WTC11 (cell line): ENCODE measurements at regions not wholly inside any gene's neighbourhood (a gene's known extent, or its start where the extent isn't known, plus 50 kb on each side); places are given as distances from the start of the nearest gene placed in this dataset.

Experiments used
- ATAC-seq: fragments of 200-7000 bp; cut with Tn5 transposase; 2 replicates; pipeline ENCODE4 v1.10.0; 2021; ENCODE audit warnings: mild to moderate bottlenecking, moderate library complexity
- CTCF ChIA-PET: fragments of 300-600 bp; sonication (Branson Sonifier 250); formaldehyde crosslinking; loops from one replicate; lab custom pipeline; 2021; ENCODE audit warnings: antibody characterized with exemption; lab: Charles Lee
- POLR2A ChIA-PET: fragments of 350-600 bp; sonication (Branson Sonifier 250); formaldehyde crosslinking; loops from one replicate; lab custom pipeline; 2021; ENCODE audit warnings: antibody characterized with exemption; lab: Charles Lee
- DNase-seq: peaks from one replicate; pipeline ENCODE4 v3.0.0; 2021; ENCODE audit warnings: low spot score
- H3K27ac Mint-ChIP-seq: 2 replicates; pipeline ENCODE4 v1.8.0; 2021; ENCODE audit warnings: mixed read lengths
- H3K27me3 Mint-ChIP-seq: 2 replicates; pipeline ENCODE4 v1.8.0; 2021; ENCODE audit warnings: low read depth, mild to moderate bottlenecking, moderate library complexity, mixed read lengths
- H3K36me3 Mint-ChIP-seq: 2 replicates; pipeline ENCODE4 v1.8.0; 2021; ENCODE audit warnings: mixed read lengths
- H3K4me1 Mint-ChIP-seq: 2 replicates; pipeline ENCODE4 v1.8.0; 2022; ENCODE audit warnings: mixed read lengths
- H3K4me3 Mint-ChIP-seq: 2 replicates; pipeline ENCODE4 v1.8.0; 2021; ENCODE audit warnings: mild to moderate bottlenecking, moderate library complexity, mixed read lengths
- H3K9me3 Mint-ChIP-seq: 2 replicates; pipeline ENCODE4 v1.8.0; 2021; ENCODE audit warnings: mixed read lengths
- CREM ChIP-seq: sonication (generic); formaldehyde crosslinking; IDR thresholded peaks from 2 replicates; pipeline ENCODE4 v1.8.1; 2022; ENCODE audit warnings: mild to moderate bottlenecking, missing genetic modification reagents, moderate library complexity
- ESRRA ChIP-seq: sonication (generic); formaldehyde crosslinking; IDR thresholded peaks from 2 replicates; pipeline ENCODE4 v1.8.1; 2022; ENCODE audit warnings: mild to moderate bottlenecking, missing genetic modification reagents, borderline replicate concordance
- ETV6 ChIP-seq: sonication (generic); formaldehyde crosslinking; IDR thresholded peaks from 2 replicates; pipeline ENCODE4 v1.8.1; 2022; ENCODE audit warnings: mild to moderate bottlenecking, missing genetic modification reagents
- FOXJ3 ChIP-seq: sonication (generic); formaldehyde crosslinking; IDR thresholded peaks from 2 replicates; pipeline ENCODE4 v1.9.0; 2021; ENCODE audit warnings: missing genetic modification reagents, mild to moderate bottlenecking, borderline replicate concordance
- JAZF1 ChIP-seq: fragments of 250-450 bp; sonication (Bioruptor Pico); IDR thresholded peaks from 2 replicates; pipeline ENCODE4 v1.9.0; 2021; ENCODE audit warnings: moderate library complexity, mild to moderate bottlenecking, inconsistent platforms
- JUN ChIP-seq: sonication (generic); formaldehyde crosslinking; IDR thresholded peaks from 2 replicates; pipeline ENCODE4 v1.8.0; 2023; ENCODE audit warnings: mild to moderate bottlenecking, missing genetic modification reagents
- KAT7 ChIP-seq: sonication (generic); formaldehyde crosslinking; IDR thresholded peaks from 2 replicates; pipeline ENCODE4 v1.8.1; 2023; ENCODE audit warnings: missing genetic modification reagents, mild to moderate bottlenecking, borderline replicate concordance
- NR1H2 ChIP-seq: sonication (generic); formaldehyde crosslinking; IDR thresholded peaks from 2 replicates; pipeline ENCODE4 v1.9.0; 2021; ENCODE audit warnings: mild to moderate bottlenecking, moderate library complexity, missing genetic modification reagents
- NR3C1 ChIP-seq: sonication (generic); formaldehyde crosslinking; conservative IDR thresholded peaks from 2 replicates; pipeline ENCODE4 v1.8.1; 2023; ENCODE audit warnings: low read depth, mild to moderate bottlenecking, missing genetic modification reagents
- OVOL2 ChIP-seq: fragments of 250-450 bp; sonication (Bioruptor Pico); IDR thresholded peaks from 2 replicates; pipeline ENCODE4 v1.9.0; 2021; ENCODE audit warnings: mild to moderate bottlenecking, borderline replicate concordance
- RORB ChIP-seq: fragments of 250-450 bp; sonication (Bioruptor Pico); IDR thresholded peaks from 2 replicates; pipeline ENCODE4 v1.9.0; 2021; ENCODE audit warnings: mild to moderate bottlenecking
- SMAD3 ChIP-seq: sonication (generic); formaldehyde crosslinking; IDR thresholded peaks from 2 replicates; pipeline ENCODE4 v1.8.0; 2022; ENCODE audit warnings: missing genetic modification reagents, mild to moderate bottlenecking, borderline replicate concordance
- SMAD4 ChIP-seq: sonication (generic); formaldehyde crosslinking; IDR thresholded peaks from 2 replicates; pipeline ENCODE4 v1.8.0; 2022; ENCODE audit warnings: mild to moderate bottlenecking, missing genetic modification reagents
- ZBTB21 ChIP-seq: sonication (generic); formaldehyde crosslinking; IDR thresholded peaks from 2 replicates; pipeline ENCODE4 v1.8.1; 2023; ENCODE audit warnings: mild to moderate bottlenecking, missing genetic modification reagents, borderline replicate concordance
- ZNF121 ChIP-seq: sonication (generic); formaldehyde crosslinking; IDR thresholded peaks from 2 replicates; pipeline ENCODE4 v1.8.0; 2023; ENCODE audit warnings: missing genetic modification reagents
- ZNF219 ChIP-seq: sonication (generic); formaldehyde crosslinking; IDR thresholded peaks from 2 replicates; pipeline ENCODE4 v1.8.0; 2023; ENCODE audit warnings: missing genetic modification reagents, mild to moderate bottlenecking, borderline replicate concordance
- ZNF263 ChIP-seq: sonication (generic); formaldehyde crosslinking; IDR thresholded peaks from 2 replicates; pipeline ENCODE4 v1.8.1; 2022; ENCODE audit warnings: low read depth, mild to moderate bottlenecking, moderate library complexity, missing genetic modification reagents
- ZNF396 ChIP-seq: fragments of 250-450 bp; sonication (Bioruptor Pico); IDR thresholded peaks from 2 replicates; pipeline ENCODE4 v1.8.0; 2021; ENCODE audit warnings: mild to moderate bottlenecking, moderate library complexity, borderline replicate concordance
- TF ChIP-seq, protein P1 (sequence below): sonication (generic); formaldehyde crosslinking; conservative IDR thresholded peaks from 2 replicates; pipeline ENCODE4 v1.8.1; 2022; ENCODE audit warnings: mild to moderate bottlenecking, missing genetic modification reagents
- TF ChIP-seq, protein P2 (sequence below): fragments of 250-450 bp; sonication (Bioruptor Pico); IDR thresholded peaks from 2 replicates; pipeline ENCODE4 v1.9.0; 2021; ENCODE audit warnings: moderate library complexity, mild to moderate bottlenecking, inconsistent platforms, borderline replicate concordance
- TF ChIP-seq, protein P3 (sequence below): fragments of 250-450 bp; sonication (Bioruptor Pico); IDR thresholded peaks from 2 replicates; pipeline ENCODE4 v1.9.0; 2021; ENCODE audit warnings: mild to moderate bottlenecking
- TF ChIP-seq, protein P4 (sequence below): fragments of 250-450 bp; sonication (Bioruptor Pico); IDR thresholded peaks from 2 replicates; pipeline ENCODE4 v1.8.0; 2021; ENCODE audit warnings: mild to moderate bottlenecking
- TF ChIP-seq, protein P5 (sequence below): fragments of 250-450 bp; sonication (Bioruptor Pico); IDR thresholded peaks from 2 replicates; pipeline ENCODE4 v1.9.0; 2021; ENCODE audit warnings: mild to moderate bottlenecking
- TF ChIP-seq, protein P6 (sequence below): sonication (generic); formaldehyde crosslinking; IDR thresholded peaks from 2 replicates; pipeline ENCODE4 v1.8.0; 2023; ENCODE audit warnings: missing genetic modification reagents
- TF ChIP-seq, protein P7 (sequence below): sonication (generic); formaldehyde crosslinking; IDR thresholded peaks from 2 replicates; pipeline ENCODE4 v1.8.0; 2023; ENCODE audit warnings: missing genetic modification reagents, mild to moderate bottlenecking, borderline replicate concordance
- TF ChIP-seq, protein P8 (sequence below): fragments of 250-450 bp; sonication (Bioruptor Pico); IDR thresholded peaks from 2 replicates; pipeline ENCODE4 v2.1.2; 2022; ENCODE audit warnings: mild to moderate bottlenecking, moderate library complexity

DNA sequence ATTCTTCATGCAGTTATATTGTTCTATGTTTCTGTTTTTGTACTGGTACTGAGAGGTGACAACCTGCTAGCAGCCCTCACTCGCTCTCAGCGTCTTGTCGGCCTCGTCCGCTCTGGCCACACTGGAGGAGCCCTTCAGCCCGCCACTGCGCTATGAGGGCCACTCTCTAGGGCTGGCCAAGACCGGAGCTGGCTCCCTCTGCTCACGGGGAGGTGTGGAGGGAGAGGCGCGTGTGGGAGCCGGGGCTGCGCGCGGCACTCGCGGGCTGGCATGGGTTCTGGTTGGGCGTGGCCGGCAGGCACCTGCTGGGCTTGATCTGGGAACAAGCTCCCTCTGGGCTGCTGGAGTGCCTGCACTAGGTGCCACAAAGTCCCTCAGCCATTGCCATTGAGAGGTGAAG lies 1323.8 kb upstream of the EYS start (continued):
- TF ChIP-seq, protein P1, sequence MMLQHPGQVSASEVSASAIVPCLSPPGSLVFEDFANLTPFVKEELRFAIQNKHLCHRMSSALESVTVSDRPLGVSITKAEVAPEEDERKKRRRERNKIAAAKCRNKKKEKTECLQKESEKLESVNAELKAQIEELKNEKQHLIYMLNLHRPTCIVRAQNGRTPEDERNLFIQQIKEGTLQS (CRISPR knock-in tag): no peak
- no peak for TF ChIP-seq ZNF121 (CRISPR knock-in tag)
- no peak for TF ChIP-seq ZBTB21 (CRISPR knock-in tag)
- TF ChIP-seq, protein P2, sequence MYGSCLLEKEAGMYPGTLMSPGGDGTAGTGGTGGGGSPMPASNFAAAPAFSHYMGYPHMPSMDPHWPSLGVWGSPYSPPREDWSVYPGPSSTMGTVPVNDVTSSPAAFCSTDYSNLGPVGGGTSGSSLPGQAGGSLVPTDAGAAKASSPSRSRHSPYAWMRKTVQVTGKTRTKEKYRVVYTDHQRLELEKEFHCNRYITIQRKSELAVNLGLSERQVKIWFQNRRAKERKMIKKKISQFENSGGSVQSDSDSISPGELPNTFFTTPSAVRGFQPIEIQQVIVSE (CRISPR knock-in tag): no peak
- TF ChIP-seq JAZF1: no peak
- no peak for TF ChIP-seq ETV6
- TF ChIP-seq FOXJ3 (CRISPR knock-in tag): no peak
- TF ChIP-seq NR1H2 (CRISPR knock-in tag): no peak
- TF ChIP-seq, protein P3, sequence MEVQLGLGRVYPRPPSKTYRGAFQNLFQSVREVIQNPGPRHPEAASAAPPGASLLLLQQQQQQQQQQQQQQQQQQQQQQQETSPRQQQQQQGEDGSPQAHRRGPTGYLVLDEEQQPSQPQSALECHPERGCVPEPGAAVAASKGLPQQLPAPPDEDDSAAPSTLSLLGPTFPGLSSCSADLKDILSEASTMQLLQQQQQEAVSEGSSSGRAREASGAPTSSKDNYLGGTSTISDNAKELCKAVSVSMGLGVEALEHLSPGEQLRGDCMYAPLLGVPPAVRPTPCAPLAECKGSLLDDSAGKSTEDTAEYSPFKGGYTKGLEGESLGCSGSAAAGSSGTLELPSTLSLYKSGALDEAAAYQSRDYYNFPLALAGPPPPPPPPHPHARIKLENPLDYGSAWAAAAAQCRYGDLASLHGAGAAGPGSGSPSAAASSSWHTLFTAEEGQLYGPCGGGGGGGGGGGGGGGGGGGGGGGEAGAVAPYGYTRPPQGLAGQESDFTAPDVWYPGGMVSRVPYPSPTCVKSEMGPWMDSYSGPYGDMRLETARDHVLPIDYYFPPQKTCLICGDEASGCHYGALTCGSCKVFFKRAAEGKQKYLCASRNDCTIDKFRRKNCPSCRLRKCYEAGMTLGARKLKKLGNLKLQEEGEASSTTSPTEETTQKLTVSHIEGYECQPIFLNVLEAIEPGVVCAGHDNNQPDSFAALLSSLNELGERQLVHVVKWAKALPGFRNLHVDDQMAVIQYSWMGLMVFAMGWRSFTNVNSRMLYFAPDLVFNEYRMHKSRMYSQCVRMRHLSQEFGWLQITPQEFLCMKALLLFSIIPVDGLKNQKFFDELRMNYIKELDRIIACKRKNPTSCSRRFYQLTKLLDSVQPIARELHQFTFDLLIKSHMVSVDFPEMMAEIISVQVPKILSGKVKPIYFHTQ (CRISPR knock-in tag): no peak
- no peak for TF ChIP-seq ESRRA
- no peak for TF ChIP-seq KAT7 (CRISPR knock-in tag)
- TF ChIP-seq SMAD3 (CRISPR knock-in tag): no peak
- TF ChIP-seq, all 79 proteins: peak for 0

DNA sequence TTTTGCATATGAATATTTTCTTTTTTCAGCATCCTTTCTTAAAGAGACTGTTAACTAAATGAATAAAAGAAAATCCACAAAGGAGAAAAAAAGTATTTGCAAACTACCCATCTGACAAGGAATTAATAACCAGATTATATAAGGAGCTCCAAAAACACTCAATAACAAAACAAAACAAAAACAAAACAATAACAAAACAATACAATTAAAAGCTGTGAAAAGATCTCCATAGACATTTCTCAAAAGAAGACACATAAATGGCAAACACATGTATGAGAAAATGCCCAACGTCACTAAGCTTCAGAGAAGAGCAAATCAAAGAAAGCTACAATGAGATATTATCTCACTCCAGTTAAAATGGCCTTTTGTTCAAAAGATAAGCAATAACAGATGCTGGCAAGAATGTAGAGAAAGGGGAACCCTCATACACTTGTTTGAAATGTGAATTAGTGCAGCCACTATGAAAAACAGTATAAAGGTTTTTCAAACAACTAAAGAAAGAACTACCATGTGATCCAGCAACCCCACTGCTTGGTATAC lies 1310.0 kb upstream of the EYS start:
- H3K27me3 Mint-ChIP-seq: peaks cover 12% of the 10 kb centered on the region
- CTCF ChIA-PET: no interaction called here
- no peak for ATAC-seq
- peaks cover 36% of the 10 kb centered on the region for H3K9me3 Mint-ChIP-seq
- H3K4me3 Mint-ChIP-seq: no peak overlapping the region
- TF ChIP-seq OVOL2 (no peak), ZNF263 (CRISPR knock-in tag) (no peak), NR3C1 (no peak), SMAD4 (CRISPR knock-in tag) (no peak), CREM (CRISPR knock-in tag) (no peak), ZNF396 (CRISPR knock-in tag) (no peak), NR1H2 (CRISPR knock-in tag) (no peak), JUN (no peak), ZNF219 (CRISPR knock-in tag) (no peak), RORB (CRISPR knock-in tag) (no peak)
- TF ChIP-seq, protein P4, sequence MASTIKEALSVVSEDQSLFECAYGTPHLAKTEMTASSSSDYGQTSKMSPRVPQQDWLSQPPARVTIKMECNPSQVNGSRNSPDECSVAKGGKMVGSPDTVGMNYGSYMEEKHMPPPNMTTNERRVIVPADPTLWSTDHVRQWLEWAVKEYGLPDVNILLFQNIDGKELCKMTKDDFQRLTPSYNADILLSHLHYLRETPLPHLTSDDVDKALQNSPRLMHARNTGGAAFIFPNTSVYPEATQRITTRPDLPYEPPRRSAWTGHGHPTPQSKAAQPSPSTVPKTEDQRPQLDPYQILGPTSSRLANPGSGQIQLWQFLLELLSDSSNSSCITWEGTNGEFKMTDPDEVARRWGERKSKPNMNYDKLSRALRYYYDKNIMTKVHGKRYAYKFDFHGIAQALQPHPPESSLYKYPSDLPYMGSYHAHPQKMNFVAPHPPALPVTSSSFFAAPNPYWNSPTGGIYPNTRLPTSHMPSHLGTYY (CRISPR knock-in tag): no peak
- TF ChIP-seq, protein P5, sequence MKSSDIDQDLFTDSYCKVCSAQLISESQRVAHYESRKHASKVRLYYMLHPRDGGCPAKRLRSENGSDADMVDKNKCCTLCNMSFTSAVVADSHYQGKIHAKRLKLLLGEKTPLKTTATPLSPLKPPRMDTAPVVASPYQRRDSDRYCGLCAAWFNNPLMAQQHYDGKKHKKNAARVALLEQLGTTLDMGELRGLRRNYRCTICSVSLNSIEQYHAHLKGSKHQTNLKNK: no peak
- TF ChIP-seq, protein P6, sequence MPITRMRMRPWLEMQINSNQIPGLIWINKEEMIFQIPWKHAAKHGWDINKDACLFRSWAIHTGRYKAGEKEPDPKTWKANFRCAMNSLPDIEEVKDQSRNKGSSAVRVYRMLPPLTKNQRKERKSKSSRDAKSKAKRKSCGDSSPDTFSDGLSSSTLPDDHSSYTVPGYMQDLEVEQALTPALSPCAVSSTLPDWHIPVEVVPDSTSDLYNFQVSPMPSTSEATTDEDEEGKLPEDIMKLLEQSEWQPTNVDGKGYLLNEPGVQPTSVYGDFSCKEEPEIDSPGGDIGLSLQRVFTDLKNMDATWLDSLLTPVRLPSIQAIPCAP: no peak
- TF ChIP-seq, protein P7, sequence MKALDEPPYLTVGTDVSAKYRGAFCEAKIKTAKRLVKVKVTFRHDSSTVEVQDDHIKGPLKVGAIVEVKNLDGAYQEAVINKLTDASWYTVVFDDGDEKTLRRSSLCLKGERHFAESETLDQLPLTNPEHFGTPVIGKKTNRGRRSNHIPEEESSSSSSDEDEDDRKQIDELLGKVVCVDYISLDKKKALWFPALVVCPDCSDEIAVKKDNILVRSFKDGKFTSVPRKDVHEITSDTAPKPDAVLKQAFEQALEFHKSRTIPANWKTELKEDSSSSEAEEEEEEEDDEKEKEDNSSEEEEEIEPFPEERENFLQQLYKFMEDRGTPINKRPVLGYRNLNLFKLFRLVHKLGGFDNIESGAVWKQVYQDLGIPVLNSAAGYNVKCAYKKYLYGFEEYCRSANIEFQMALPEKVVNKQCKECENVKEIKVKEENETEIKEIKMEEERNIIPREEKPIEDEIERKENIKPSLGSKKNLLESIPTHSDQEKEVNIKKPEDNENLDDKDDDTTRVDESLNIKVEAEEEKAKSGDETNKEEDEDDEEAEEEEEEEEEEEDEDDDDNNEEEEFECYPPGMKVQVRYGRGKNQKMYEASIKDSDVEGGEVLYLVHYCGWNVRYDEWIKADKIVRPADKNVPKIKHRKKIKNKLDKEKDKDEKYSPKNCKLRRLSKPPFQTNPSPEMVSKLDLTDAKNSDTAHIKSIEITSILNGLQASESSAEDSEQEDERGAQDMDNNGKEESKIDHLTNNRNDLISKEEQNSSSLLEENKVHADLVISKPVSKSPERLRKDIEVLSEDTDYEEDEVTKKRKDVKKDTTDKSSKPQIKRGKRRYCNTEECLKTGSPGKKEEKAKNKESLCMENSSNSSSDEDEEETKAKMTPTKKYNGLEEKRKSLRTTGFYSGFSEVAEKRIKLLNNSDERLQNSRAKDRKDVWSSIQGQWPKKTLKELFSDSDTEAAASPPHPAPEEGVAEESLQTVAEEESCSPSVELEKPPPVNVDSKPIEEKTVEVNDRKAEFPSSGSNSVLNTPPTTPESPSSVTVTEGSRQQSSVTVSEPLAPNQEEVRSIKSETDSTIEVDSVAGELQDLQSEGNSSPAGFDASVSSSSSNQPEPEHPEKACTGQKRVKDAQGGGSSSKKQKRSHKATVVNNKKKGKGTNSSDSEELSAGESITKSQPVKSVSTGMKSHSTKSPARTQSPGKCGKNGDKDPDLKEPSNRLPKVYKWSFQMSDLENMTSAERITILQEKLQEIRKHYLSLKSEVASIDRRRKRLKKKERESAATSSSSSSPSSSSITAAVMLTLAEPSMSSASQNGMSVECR (CRISPR knock-in tag): no peak
- TF ChIP-seq, protein P8, sequence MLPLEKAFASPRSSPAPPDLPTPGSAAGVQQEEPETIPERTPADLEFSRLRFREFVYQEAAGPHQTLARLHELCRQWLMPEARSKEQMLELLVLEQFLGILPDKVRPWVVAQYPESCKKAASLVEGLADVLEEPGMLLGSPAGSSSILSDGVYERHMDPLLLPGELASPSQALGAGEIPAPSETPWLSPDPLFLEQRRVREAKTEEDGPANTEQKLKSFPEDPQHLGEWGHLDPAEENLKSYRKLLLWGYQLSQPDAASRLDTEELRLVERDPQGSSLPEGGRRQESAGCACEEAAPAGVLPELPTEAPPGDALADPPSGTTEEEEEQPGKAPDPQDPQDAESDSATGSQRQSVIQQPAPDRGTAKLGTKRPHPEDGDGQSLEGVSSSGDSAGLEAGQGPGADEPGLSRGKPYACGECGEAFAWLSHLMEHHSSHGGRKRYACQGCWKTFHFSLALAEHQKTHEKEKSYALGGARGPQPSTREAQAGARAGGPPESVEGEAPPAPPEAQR (CRISPR knock-in tag): no peak
- TF ChIP-seq, all 79 proteins: peak for 0
- DNase-seq: no peak
- POLR2A ChIA-PET: no interaction called here
- Mint-ChIP-seq H3K4me1 (no peaks in the 10 kb centered on the region), H3K27ac (no peak overlapping the region), H3K36me3 (peaks cover 17% of the 10 kb centered on the region)
